T follicular helper cell (primary cell): ENCODE measurements at regions not wholly inside any gene's neighbourhood (a gene's known extent, or its start where the extent isn't known, plus 50 kb on each side); places are given as distances from the start of the nearest gene placed in this dataset.
A peak's percentile ranks its signal among the peaks of the same experiment; 100 is the strongest.
"Not testable (repeated sequence)": the region's sequence is repeated elsewhere in the genome, so short reads cannot be mapped to it uniquely, and the experiment has no call there.

Experiments
- DNase-seq: peaks from one replicate; pipeline ENCODE4 v3.0.0-alpha.2; 2020; ENCODE audit warnings: low read depth

DNA sequence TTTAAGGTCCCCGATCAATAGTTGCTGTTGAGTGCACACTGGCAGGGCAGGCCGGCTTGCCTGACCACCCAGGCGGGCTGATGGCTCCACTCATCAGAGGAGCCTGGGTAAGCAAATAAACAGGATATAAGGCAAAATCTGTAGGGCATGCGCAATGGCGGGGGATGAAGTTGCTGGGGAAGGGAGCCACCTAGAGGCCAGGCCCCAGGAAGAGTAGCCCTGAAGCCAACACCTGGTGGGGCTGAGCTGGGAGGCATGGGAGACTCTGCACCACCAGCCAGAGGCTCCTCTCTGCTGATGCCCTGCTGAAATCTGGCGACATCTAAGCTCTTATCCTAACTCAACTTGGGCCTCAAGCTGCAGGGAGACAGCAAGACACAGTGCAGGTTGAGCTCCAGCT is 324.3 kb downstream of the ZNF536 start:
- no peak for DNase-seq

DNA sequence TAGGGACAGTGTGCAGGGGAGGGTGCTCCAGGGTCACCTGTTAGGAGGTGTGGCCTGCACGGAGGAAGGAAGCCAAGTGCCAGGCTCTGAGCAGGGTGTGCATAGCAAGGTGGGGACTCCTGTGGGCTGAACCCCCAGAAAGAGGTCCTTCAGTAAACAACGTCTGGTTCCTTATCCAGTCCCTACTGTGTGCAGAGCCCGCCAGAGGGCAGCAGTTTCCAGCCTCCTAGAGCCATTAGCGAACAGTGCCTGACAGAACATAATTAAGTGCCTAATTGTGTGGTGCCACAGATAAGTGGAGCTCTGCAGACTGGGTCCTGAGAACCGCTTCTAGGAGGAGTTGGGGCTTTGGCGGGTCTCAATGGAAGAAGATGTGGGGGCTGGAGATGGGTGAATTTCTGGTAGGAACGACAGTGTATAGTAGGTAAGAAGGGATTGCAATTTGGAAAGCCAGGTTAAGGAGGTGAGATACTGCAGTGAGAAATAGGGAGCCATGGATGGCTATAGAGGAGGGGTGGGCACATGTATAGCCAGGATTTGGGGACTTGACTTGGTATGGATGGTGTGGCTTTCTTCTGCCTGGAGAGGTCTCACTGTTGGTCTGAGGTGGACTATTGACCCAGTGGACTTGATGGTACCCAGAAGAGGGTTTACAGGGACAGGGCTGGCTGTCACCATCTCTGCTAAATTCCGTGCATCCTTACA is 323.1 kb downstream of the ZNF536 start:
- no peak for DNase-seq

DNA sequence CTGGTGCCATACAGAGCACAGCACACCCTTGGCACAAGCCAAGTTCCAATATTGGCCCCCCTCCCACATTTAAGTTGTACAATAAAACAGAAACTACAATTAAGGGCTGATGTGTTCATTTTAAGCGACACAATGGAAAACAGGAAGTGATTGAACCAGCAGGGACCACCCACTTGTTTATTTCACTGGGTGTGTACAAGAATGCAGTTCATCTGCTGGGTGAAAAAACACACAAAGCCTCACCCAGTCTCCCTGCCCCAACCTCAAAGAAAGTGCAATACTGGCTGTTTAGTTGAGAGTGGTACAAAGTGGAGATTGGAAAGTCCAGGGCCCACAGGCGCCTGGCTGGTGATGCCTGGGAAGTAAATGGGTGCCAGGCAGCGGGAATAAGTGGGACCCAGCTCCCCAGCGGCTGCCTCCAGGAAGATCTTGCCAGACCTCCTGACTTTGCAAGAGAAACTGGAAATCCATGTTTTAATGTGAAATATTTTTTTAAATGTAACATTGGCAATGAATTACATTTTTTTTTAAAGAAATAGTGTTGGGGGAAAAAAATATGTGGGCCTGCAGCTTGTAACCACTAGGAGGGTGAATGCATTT is 322.1 kb downstream of the ZNF536 start:
- no peak for DNase-seq

DNA sequence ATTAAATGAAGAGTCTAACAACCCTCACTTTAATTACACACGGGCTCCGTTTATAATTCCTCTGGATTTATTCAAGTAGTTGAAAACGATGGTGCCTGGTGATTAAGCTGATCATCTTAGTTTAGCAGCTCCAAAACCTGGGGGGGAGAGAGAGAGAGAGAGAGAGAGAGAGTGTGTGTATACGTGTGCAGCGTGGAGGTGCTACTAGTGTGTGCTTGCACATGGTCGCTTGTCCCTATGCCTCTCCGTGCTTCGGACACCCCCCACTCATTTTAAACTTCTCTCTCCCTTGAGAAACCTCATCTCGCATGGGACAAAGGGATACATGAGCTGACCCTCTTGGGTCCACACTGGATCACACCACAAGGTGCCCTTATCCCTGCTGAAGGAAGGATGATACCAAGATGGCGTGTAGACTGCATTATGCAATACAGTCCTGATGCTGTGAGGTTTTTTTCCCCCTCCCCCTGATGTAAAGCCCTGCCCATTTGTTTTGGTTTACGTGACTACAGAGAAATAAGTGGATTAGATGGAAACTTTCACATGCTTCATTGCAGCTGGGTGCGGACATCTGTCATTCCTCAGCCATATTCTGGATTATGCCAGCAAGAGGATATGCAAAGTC is 320.8 kb downstream of the ZNF536 start:
- DNase-seq = no peak

DNA sequence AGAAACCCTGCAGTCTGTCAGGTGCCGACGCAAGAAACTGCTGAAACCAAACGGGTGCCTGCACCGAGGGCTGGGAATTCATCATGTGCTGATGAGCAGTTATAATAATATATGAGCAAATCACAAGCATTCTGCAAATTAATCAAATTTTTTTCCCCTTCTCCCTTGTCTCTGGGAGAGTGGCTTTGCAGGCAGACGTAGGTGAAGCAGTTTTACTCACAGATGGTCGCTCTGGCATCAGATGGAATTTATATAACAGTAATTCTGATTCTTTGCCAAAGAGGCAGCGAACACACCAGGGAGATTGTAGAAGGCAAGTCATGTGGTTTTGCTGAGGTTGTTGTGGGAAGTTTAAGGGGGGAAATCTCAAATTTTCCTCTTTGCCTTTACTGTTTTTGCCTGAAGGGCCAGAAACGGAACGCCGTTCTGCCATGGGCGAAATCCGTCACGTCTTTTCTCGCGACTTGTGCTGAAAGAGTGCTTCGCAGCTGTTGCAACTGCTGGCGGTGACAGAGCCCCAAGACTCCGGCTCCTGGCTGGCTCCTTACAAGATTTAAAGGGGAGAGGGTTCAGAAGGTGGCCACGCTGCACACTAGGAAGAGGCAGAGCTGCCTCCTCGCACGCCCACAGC is 320.1 kb downstream of the ZNF536 start:
- no peak for DNase-seq

DNA sequence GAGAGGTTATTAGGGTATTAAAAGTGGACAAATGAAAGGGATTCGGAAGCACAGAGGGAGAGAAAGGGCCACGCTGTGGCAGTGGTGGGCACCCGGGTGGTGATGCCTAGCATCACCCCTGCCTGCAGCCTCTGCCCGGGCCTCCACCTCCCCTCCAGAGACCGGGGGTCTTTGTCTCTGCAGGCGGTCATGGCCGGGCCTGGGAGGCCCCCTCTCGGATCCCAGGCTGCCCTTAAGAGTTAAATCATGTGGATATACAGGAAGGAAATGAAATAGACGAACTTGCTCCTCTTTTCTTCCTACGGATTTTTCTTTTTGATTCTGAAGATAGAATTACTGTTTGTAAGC is 319.6 kb downstream of the ZNF536 start:
- DNase-seq = no peak

DNA sequence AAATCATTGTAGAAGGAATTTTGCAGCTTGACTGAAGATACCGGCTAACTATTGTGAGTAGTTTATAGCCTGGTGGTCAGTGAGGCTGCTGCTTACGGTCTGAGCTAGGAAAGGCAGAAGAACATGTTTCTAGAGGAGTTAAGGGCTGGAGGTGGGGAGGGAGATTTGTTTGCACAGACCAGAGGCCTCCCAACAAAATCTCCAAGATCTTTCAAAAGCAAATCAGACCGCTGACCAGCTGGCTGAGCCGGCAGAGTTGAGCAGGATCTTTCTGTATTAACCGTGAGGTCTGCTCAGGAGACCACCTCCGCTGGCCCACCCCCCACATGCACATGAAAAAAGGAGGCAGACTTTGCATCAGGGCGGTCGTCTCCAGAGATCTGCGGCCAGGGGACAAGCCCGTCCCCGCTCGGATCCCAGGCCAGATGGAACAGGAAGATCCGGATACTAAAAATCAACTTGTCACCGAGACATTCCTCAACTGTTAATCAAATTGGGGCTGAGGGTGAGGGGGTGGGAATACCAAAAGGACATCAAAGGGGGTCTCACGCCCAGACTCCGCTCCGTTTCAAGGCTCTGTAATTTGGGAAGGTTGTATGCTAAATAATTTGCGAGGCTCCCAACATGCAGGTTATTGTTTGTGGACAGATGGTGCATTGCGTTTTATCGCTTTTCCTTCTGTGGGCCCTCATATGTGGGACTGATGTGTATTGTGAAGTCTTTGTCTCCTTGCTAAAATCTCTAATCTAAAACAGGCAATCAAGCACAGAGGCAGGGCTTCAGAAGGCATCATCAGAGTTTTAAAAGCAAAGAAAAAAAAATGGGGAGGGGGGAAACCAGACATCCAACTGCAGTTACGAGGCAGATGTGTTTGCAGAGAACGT is 319.0 kb downstream of the ZNF536 start:
- no peak for DNase-seq

DNA sequence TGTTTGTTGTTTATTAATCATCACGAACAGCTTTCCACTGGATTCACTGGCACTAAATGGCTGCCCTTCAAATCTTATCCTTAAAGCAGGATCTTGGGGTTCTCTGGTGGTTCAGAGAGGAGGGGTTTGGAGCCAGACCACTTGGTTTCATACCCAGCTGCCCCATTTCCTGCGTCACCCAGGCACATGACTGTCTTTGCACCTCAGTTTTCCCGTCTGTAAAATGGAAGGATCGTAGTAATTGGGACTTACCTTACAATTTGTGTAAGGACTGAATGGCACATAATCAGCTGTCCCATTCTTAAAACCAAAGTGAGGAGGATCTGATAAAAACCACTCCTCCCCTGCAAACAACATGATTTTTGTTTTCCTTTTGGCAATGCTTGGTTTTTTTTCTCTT is 318.3 kb downstream of the ZNF536 start:
- DNase-seq = no peak

DNA sequence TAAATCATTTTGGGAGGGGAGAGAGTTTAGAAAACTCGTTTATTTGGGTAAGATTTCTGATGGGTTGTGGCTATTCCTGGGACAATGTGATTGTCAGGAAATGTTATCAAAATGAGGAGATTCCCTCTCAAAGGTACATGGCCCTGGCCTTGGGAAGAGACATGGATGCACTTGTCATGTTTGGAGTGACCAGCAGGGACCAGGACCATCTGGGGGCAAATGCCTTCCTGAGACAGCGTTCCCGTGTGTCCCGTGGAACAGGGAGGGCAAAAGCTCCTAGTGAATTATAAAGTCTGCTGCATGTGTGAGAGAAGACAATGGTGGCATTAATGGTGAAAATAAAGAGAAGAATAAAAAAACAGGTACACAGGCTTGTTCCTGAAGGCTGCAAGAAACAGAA is 317.3 kb downstream of the ZNF536 start:
- DNase-seq = no peak

DNA sequence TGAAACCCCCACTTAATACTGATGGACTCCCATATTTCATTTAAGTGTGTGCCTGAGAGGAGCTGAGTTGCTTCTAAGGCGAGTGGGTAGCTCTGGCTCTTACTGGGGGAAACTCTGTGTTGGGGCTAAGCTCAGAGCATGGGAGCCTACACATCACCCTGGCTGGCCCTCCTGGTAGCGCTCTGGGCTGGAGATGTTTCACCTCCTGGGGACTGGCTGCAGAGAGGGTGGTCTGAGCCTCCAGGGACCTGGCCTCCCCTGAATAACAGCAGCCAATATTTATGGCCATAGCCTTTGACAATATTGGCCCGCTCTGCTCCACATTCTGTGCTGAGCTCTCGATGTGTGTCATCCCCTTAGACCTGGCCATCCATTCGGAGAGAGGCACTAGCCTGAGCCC is 316.5 kb downstream of the ZNF536 start:
- no peak for DNase-seq

DNA sequence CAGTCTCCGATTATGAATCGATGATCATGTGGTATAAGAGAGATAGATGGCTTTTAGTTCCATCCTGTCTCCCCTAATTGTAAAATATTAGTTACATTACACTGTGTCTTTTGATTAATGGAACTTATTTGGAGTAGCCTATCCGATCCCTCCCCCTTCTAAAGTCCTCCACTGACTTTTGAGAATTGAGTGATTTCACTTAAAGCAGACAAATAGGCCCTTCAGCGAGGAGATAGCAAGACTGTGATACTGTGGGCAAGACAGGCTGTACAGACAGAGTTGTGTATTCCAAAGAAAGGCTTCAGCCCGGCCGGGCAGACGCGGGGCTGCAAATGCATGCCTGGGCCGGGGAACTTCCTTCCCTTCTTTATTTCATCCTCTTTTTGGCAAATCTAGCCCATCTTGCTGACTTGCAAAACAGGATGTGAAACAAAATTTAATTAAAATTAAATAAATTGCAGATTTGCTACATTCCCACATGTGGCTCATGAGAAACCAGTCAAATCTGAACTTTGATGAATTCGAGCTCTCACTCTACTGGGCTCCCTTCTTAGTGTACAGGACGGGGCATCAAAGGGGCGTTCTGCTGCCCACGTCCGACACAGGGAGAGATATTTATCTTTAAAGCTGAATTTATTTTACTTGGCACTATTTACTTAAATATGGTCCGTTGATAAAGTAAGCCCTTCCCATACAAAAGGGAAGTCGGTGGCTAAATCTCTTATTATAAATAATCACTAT is 314.8 kb downstream of the ZNF536 start:
- DNase-seq = no peak

DNA sequence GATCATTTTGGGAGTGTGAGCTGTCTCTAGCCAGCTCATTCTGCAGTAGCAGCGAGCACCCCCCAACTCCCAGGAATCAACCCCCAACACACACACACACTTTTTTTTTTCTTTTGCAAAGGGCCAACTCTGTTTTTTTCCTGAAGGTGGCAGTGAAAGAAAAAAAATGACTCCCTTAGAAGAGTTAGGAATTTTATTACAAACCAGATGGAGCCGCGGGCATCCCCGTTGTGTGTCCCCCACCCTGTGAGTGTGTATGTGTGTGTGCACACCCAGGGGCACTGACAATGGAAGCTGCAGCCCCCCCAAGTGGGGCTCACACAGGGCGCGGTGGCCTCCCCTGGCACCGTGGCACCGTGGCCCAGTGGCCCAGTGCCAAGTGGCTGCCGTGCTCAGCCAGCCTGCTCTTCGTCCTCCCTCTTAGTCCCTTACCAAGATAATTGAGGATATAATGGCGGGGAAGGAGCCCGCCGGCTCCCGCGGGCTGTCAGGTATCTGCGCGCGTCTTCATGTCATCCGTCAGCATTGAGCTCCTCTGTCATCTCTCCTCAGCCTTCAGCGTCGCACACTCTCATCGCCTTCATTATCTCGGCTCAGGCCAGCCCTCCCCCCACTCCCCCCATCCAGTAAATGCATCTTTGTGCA is 314.1 kb downstream of the ZNF536 start:
- no peak for DNase-seq

DNA sequence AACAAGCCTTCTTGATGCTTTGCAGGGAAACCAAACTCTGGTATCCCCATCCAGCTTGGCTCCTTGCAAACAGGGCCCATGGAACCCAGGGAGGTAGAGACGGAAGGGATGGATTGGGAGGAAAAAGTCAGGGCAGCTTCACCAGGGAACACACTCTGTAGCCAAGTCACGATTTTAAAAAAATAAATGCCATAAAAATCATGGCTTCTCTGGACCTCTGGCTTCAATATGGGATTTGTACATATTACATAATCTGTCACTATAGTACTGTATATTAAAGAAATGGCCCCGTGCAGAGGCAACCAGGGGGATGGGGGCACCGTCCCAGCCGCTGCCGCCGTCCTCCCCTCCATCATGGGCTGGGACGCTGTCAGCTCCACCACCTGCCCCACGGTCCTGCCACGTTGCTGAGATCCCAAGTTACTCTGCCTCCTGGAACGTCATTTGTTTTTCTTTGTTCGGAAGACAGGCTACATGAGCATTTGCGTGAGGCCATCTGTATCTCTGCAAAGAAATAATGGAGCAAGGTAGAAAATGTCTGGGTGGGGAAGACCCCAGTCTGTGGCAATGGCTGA is 313.3 kb downstream of the ZNF536 start:
- DNase-seq = no peak

DNA sequence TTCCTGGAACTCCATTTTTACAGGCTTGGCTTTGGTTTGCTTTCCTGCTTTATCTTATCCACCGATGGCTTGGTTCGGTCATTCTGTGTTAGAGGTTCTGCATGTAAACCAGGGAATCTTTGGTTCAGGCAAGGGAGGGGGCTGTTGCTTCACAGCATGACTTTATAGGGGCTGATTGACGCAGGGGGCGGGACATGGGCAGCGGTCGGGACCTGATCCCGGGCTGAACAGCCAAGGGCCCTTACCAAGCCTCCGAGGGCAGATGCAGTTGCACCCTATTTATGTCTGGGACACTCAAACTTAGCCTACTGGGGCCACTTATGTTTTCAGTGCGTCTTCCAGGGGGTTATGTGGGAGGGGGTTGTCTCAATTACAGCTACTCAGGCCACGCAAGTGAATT is 312.4 kb downstream of the ZNF536 start:
- no peak for DNase-seq

DNA sequence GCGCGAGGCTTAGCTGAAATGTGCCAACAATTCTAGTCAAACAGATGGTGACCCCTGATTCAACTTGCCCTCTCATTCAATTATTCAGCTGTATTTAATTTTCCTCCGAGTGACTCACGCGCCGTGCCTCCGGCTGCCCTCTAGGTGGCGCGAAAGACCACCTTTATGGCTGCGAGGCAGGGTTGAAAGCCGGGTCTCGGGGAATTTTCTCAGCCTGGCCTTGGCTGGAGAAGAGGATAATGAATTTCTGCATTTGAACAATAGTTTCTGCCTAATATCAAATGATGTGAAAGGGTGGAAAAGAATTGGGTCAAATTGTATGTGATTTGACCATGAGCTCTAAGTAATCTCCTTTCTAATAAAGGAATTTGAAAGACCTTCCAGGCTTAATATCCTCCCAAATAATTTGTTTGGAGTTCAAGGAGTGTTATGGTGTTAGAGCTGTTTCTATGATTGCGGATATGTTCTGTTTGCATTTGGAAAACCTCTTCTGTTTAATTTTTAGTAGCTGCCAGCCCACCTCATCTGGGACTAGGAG is 310.9 kb downstream of the ZNF536 start:
- peak; percentile 22 for DNase-seq

DNA sequence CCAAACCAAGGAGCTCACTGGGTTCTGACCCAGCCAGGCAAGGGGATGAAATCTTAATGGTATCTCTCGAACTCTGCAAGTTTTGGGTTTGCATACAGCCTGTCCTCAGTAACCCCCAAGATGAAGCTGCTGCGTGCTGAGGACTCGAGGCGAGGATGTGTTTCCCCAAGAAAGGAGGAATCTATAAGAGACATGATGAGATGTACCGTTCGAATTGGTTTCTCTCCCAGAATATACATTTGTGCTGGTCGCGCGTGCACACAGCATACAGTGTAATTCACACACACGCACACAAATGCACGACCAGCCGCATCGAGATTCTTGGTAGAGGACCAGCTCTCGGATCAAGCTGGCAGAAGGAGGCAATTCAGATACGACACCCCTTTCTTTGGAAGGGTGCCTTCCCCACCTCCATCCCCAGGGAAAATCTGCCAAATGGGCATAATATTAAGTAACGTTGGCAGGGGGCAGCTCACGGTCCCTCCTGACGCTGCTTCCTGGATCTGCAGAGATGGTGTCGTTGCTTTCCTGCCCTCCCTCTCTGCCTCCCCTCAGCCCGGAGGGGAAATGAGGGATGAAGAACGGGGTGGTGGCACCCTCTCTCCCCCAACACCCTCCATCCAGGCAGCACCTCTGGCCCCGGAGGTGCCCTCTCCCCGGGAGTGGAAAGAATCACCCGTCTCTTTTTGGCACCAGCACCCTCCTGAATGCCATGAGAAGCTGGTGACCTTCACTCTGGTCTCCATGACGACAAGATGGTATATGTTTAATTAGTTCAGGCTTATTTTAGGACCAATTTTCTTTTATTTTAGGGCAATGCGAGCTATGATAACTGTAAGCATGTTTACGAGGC is 310.2 kb downstream of the ZNF536 start:
- DNase-seq = no peak

DNA sequence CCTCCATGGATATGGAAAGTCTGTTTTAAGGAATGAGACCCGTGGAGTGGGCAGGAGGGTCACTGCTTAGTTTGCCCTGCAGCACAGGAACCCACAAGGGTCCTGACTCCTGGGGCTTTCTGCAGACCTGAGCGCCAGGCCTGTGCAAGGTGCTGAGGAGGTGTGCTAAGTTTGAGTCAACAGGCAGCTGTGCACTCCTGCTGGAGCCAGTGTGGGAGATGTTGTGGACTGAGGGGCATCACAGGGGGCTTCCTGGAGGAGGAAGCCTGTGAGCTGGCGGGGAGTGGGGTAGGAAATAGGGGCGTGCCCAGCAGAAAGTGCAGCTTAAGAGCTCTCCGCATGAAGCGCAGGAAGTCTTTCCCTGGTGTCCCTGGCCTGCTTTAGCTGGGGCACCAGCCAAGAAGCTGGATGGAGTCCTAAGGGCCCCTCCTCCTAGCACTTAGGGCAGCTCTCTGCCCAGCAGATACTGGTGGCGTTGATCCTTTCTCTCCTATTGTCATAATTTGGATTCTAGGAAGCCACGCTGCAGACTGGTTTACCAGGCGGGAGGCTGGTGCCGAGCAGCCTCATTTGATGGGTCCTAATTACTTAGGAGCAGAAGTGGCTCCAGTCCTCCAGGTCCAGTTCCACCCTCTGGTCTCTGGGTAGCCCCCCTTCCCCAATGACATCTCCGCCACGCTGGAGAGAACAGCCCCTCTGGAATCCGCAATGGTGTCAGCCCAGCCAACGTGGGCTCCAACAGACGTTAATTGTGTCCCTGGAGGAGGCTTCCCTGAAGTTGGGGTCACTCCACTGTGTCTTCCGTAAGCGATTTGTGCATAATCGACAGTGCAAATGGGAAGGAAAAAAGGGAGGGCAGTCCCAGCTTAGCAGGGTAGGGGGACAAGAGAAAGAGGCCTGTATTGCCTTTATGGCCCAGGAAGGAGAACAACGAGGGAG is 309.2 kb downstream of the ZNF536 start:
- DNase-seq = no peak

DNA sequence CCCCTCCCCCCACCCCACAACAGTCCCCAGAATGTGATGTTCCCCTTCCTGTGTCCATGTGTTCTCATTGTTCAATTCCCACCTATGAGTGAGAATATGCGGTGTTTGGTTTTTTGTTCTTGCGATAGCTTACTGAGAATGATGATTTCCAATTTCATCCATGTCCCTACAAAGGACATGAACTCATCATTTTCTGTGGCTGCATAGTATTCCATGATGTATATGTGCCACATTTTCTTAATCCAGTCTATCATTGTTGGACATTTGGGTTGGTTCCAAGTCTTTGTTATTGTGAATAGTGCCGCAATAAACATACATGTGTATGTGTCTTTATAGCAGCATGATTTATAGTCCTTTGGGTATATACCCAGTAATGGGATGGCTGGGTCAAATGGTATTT is 308.2 kb downstream of the ZNF536 start:
- DNase-seq = not testable (repeated sequence)
